ENCODE measurements at regions not wholly inside any gene's neighbourhood (a gene's known extent, or its start where the extent isn't known, plus 50 kb on each side); places are given as distances from the start of the nearest gene placed in this dataset.
A peak's percentile ranks its signal among the peaks of the same experiment; 100 is the strongest.

- no peak for DNase-seq
- H3K4me1 ChIP-seq (ENCODE audit: control extremely low read depth in 1 of 4, control insufficient read depth in 4 of 4, insufficient read depth in 4 of 4, low read length in 3 of 4) = no peaks in the 10 kb centered on the region
- H3K4me3 ChIP-seq (ENCODE audit: control insufficient read depth in 1 of 7, extremely low read depth in 1 of 7, insufficient read depth in 4 of 7, low read depth in 2 of 7, low read length in 6 of 7) = no peak overlapping the region
- H3K27ac ChIP-seq (ENCODE audit: insufficient read depth in 1 of 2, low read depth in 1 of 2, low read length in 2 of 2, poor library complexity in 1 of 2, severe bottlenecking in 2 of 2) = no peak overlapping the region
- no CpG with 5 or more reads among the region's 3 CpGs for WGBS (ENCODE audit: insufficient coverage)
- H3K9me3 ChIP-seq (ENCODE audit: control extremely low read depth in 1 of 5, control insufficient read depth in 4 of 5, insufficient read depth in 2 of 5, low read depth in 1 of 5, low read length in 4 of 5) = no peaks in the 10 kb centered on the region
- no peaks in the 10 kb centered on the region for H3K27me3 ChIP-seq (replicated peaks in 2 of 5; ENCODE audit: control insufficient read depth in 4 of 5, insufficient read depth in 5 of 5, low read length in 4 of 5)
- no peaks in the 10 kb centered on the region for H3K36me3 ChIP-seq (ENCODE audit: control insufficient read depth in 4 of 4, insufficient read depth in 4 of 4, low read length in 3 of 4)
- CTCF ChIA-PET = no interaction called here
- POLR2A ChIA-PET = no interaction called here
Observed at GRCh38 chr14:45728434-45729225, 475.6 kb upstream of the MIS18BP1 start.

DNA sequence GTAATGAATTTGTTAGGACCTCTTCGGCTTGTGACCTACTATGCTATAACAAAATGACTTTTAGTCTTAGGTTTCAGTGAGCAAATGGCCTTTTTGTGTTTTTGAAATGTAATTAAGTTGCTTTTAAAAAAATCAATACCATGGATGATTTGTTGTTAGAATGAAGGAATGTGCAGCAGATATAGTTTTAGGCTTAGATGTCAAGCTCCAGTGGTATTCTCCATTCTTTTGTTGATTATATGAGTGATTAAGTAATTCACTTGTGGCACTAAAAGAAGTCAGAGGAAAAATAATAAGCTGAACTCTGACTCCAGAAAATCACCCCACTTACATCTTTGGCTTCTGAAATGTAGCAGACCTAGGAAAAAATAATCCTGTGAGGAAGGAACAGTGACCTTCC, 474.1 kb upstream of the MIS18BP1 start:
- H3K4me1 ChIP-seq (ENCODE audit: control extremely low read depth in 1 of 4, control insufficient read depth in 4 of 4, insufficient read depth in 4 of 4, low read length in 3 of 4) = no peaks in the 10 kb centered on the region
- H3K27ac ChIP-seq (ENCODE audit: insufficient read depth in 1 of 2, low read depth in 1 of 2, low read length in 2 of 2, poor library complexity in 1 of 2, severe bottlenecking in 2 of 2) = no peak overlapping the region
- DNase-seq = no peak
- CTCF ChIA-PET = no interaction called here
- POLR2A ChIA-PET = no interaction called here
- no peaks in the 10 kb centered on the region for H3K36me3 ChIP-seq (ENCODE audit: control insufficient read depth in 4 of 4, insufficient read depth in 4 of 4, low read length in 3 of 4)
- H3K9me3 ChIP-seq (ENCODE audit: control extremely low read depth in 1 of 5, control insufficient read depth in 4 of 5, insufficient read depth in 2 of 5, low read depth in 1 of 5, low read length in 4 of 5) = no peaks in the 10 kb centered on the region
- no peaks in the 10 kb centered on the region for H3K27me3 ChIP-seq (replicated peaks in 2 of 5; ENCODE audit: control insufficient read depth in 4 of 5, insufficient read depth in 5 of 5, low read length in 4 of 5)
- H3K4me3 ChIP-seq (ENCODE audit: control insufficient read depth in 1 of 7, extremely low read depth in 1 of 7, insufficient read depth in 4 of 7, low read depth in 2 of 7, low read length in 6 of 7) = no peak overlapping the region
- WGBS (ENCODE audit: insufficient coverage) = no CpG with 5 or more reads among the region's 1 CpG

DNA sequence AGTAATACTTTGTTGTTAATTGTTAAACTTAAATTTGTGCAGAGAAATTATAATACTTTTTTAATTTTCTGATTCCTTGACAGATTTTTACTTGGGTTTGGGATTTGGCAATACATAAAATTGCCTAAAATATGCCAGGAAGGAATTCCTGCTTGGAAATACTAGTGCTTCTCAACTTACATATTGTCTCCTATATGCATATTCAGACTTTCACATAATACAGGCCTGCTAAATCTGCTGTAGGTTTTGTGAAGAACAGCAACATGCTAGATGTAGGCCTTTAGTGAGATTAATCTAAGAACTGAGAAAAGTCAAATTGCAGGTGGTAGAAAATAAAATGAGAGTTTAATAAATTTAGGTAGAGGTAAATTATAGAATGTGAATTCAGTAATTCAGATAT, 468.5 kb upstream of the MIS18BP1 start:
- no peaks in the 10 kb centered on the region for H3K4me1 ChIP-seq (ENCODE audit: control extremely low read depth in 1 of 4, control insufficient read depth in 4 of 4, insufficient read depth in 4 of 4, low read length in 3 of 4)
- CTCF ChIA-PET = no interaction called here
- H3K27ac ChIP-seq (ENCODE audit: insufficient read depth in 1 of 2, low read depth in 1 of 2, low read length in 2 of 2, poor library complexity in 1 of 2, severe bottlenecking in 2 of 2) = no peak overlapping the region
- no peak overlapping the region for H3K4me3 ChIP-seq (ENCODE audit: control insufficient read depth in 1 of 7, extremely low read depth in 1 of 7, insufficient read depth in 4 of 7, low read depth in 2 of 7, low read length in 6 of 7)
- DNase-seq = no peak
- H3K36me3 ChIP-seq (ENCODE audit: control insufficient read depth in 4 of 4, insufficient read depth in 4 of 4, low read length in 3 of 4) = no peaks in the 10 kb centered on the region
- H3K27me3 ChIP-seq (replicated peaks in 2 of 5; ENCODE audit: control insufficient read depth in 4 of 5, insufficient read depth in 5 of 5, low read length in 4 of 5) = no peaks in the 10 kb centered on the region
- POLR2A ChIA-PET = no interaction called here
- no peaks in the 10 kb centered on the region for H3K9me3 ChIP-seq (ENCODE audit: control extremely low read depth in 1 of 5, control insufficient read depth in 4 of 5, insufficient read depth in 2 of 5, low read depth in 1 of 5, low read length in 4 of 5)

- WGBS (ENCODE audit: insufficient coverage) = 75% methylated on average over 7 of the region's 9 CpGs
- no peaks in the 10 kb centered on the region for H3K36me3 ChIP-seq (ENCODE audit: control insufficient read depth in 4 of 4, insufficient read depth in 4 of 4, low read length in 3 of 4)
- ChIA-PET POLR2A (no interaction called here), CTCF (no interaction called here)
- no peaks in the 10 kb centered on the region for H3K9me3 ChIP-seq (ENCODE audit: control extremely low read depth in 1 of 5, control insufficient read depth in 4 of 5, insufficient read depth in 2 of 5, low read depth in 1 of 5, low read length in 4 of 5)
- peak in 1 of 3 donors; percentile 10 for DNase-seq
- H3K4me3 ChIP-seq (ENCODE audit: control insufficient read depth in 1 of 7, extremely low read depth in 1 of 7, insufficient read depth in 4 of 7, low read depth in 2 of 7, low read length in 6 of 7) = no peak overlapping the region
- no peaks in the 10 kb centered on the region for H3K27me3 ChIP-seq (replicated peaks in 2 of 5; ENCODE audit: control insufficient read depth in 4 of 5, insufficient read depth in 5 of 5, low read length in 4 of 5)
- H3K27ac ChIP-seq (ENCODE audit: insufficient read depth in 1 of 2, low read depth in 1 of 2, low read length in 2 of 2, poor library complexity in 1 of 2, severe bottlenecking in 2 of 2) = no peak overlapping the region
- H3K4me1 ChIP-seq (ENCODE audit: control extremely low read depth in 1 of 4, control insufficient read depth in 4 of 4, insufficient read depth in 4 of 4, low read length in 3 of 4) = no peaks in the 10 kb centered on the region
Observed at GRCh38 chr14:45716572-45716971, 463.6 kb upstream of the MIS18BP1 start.

DNA sequence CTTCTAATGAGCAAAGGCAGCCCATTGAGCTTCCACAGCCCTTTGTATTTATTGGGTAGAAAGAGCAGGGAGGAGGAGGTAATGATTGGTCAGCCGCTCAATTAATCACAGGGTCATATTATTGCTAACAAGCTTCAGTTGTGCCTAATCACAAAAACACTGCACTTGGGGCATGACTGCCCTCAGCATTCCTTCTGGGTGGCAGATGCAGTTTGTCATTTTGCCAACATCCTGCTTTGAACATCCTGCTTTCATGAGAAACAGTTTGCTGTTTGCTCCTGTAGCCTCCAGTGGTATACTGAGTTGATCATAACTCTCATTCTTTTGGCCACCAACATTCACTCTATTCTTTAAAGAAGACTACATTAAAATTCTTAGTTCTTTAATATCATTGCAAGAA, 462.9 kb upstream of the MIS18BP1 start:
- Histone ChIP-seq H3K36me3 (ENCODE audit: control insufficient read depth in 4 of 4, insufficient read depth in 4 of 4, low read length in 3 of 4) (no peaks in the 10 kb centered on the region), H3K27ac (ENCODE audit: insufficient read depth in 1 of 2, low read depth in 1 of 2, low read length in 2 of 2, poor library complexity in 1 of 2, severe bottlenecking in 2 of 2) (no peak overlapping the region), H3K27me3 (replicated peaks in 2 of 5; ENCODE audit: control insufficient read depth in 4 of 5, insufficient read depth in 5 of 5, low read length in 4 of 5) (no peaks in the 10 kb centered on the region), H3K4me3 (ENCODE audit: control insufficient read depth in 1 of 7, extremely low read depth in 1 of 7, insufficient read depth in 4 of 7, low read depth in 2 of 7, low read length in 6 of 7) (no peak overlapping the region), H3K4me1 (ENCODE audit: control extremely low read depth in 1 of 4, control insufficient read depth in 4 of 4, insufficient read depth in 4 of 4, low read length in 3 of 4) (no peaks in the 10 kb centered on the region), H3K9me3 (ENCODE audit: control extremely low read depth in 1 of 5, control insufficient read depth in 4 of 5, insufficient read depth in 2 of 5, low read depth in 1 of 5, low read length in 4 of 5) (no peaks in the 10 kb centered on the region)
- no peak for DNase-seq
- CTCF ChIA-PET = no interaction called here
- POLR2A ChIA-PET = no interaction called here
- WGBS (ENCODE audit: insufficient coverage) = no CpG with 5 or more reads among the region's 1 CpG

DNA sequence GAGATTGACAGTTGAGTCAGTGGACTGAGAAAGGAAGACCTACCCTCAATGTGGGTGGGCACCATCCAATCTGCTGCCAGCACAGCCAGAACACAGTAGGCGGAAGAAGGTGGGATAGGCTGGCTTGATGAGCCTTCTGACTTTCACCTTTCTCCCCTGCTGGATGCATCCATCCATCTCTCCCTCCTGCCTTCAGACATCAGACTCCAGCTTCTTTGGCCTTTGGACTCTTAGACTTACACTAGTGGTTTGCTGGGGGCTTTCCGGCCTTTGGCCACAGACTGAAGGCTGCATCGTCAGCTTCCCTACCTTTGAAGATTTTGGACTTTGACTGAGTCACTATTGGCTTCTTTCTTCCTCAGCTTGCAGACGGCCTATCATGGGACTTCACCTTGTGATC, 456.5 kb upstream of the MIS18BP1 start:
- H3K4me3 ChIP-seq (ENCODE audit: control insufficient read depth in 1 of 7, extremely low read depth in 1 of 7, insufficient read depth in 4 of 7, low read depth in 2 of 7, low read length in 6 of 7) = no peak overlapping the region
- no peaks in the 10 kb centered on the region for H3K36me3 ChIP-seq (ENCODE audit: control insufficient read depth in 4 of 4, insufficient read depth in 4 of 4, low read length in 3 of 4)
- DNase-seq = no peak
- H3K9me3 ChIP-seq (ENCODE audit: control extremely low read depth in 1 of 5, control insufficient read depth in 4 of 5, insufficient read depth in 2 of 5, low read depth in 1 of 5, low read length in 4 of 5) = no peaks in the 10 kb centered on the region
- H3K27ac ChIP-seq (ENCODE audit: insufficient read depth in 1 of 2, low read depth in 1 of 2, low read length in 2 of 2, poor library complexity in 1 of 2, severe bottlenecking in 2 of 2) = no peak overlapping the region
- H3K27me3 ChIP-seq (replicated peaks in 2 of 5; ENCODE audit: control insufficient read depth in 4 of 5, insufficient read depth in 5 of 5, low read length in 4 of 5) = no peaks in the 10 kb centered on the region
- POLR2A ChIA-PET = no interaction called here
- WGBS (ENCODE audit: insufficient coverage) = 97% methylated on average over 3 of the region's 4 CpGs
- no peaks in the 10 kb centered on the region for H3K4me1 ChIP-seq (ENCODE audit: control extremely low read depth in 1 of 4, control insufficient read depth in 4 of 4, insufficient read depth in 4 of 4, low read length in 3 of 4)
- CTCF ChIA-PET = no interaction called here

DNA sequence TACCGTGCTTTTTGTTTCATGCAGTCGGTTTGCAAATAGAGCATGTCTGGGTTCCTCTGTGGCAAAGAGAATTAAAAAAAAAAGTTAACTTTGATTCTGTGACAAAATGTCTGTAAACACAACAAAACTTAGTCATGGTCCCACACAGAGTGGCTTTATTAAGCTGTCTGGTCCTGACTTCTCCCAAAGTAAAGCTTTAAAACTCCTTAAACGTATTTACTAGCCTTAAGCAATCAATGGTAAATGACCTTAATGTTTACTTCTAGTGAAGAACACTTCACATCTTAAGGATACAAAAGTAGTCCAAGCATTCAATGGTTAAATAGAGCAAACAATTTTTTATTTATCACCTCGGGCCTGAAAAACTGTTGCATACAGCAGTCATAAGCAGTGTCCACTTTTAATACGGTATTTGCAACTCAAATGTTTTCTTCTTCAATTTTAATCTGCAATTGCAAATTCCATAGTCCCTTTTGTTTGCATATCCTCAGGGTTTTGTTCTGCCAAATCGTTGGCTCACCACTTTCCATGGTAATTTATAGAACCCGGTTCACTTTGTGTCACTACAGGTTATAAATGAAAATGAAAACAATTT, 453.0 kb upstream of the MIS18BP1 start:
- POLR2A ChIA-PET = no interaction called here
- CTCF ChIA-PET = no interaction called here
- no peaks in the 10 kb centered on the region for H3K9me3 ChIP-seq (ENCODE audit: control extremely low read depth in 1 of 5, control insufficient read depth in 4 of 5, insufficient read depth in 2 of 5, low read depth in 1 of 5, low read length in 4 of 5)
- no peaks in the 10 kb centered on the region for H3K27me3 ChIP-seq (replicated peaks in 2 of 5; ENCODE audit: control insufficient read depth in 4 of 5, insufficient read depth in 5 of 5, low read length in 4 of 5)
- no peaks in the 10 kb centered on the region for H3K36me3 ChIP-seq (ENCODE audit: control insufficient read depth in 4 of 4, insufficient read depth in 4 of 4, low read length in 3 of 4)
- H3K4me1 ChIP-seq (ENCODE audit: control extremely low read depth in 1 of 4, control insufficient read depth in 4 of 4, insufficient read depth in 4 of 4, low read length in 3 of 4) = no peaks in the 10 kb centered on the region
- 79% methylated on average over 6 of the region's 7 CpGs for WGBS (ENCODE audit: insufficient coverage)
- no peak overlapping the region for H3K4me3 ChIP-seq (ENCODE audit: control insufficient read depth in 1 of 7, extremely low read depth in 1 of 7, insufficient read depth in 4 of 7, low read depth in 2 of 7, low read length in 6 of 7)
- DNase-seq = no peak
- H3K27ac ChIP-seq (ENCODE audit: insufficient read depth in 1 of 2, low read depth in 1 of 2, low read length in 2 of 2, poor library complexity in 1 of 2, severe bottlenecking in 2 of 2) = no peak overlapping the region
